ENCODE measurements at regions not wholly inside any gene's neighbourhood (a gene's known extent, or its start where the extent isn't known, plus 50 kb on each side); places are given as distances from the start of the nearest gene placed in this dataset.

DNA sequence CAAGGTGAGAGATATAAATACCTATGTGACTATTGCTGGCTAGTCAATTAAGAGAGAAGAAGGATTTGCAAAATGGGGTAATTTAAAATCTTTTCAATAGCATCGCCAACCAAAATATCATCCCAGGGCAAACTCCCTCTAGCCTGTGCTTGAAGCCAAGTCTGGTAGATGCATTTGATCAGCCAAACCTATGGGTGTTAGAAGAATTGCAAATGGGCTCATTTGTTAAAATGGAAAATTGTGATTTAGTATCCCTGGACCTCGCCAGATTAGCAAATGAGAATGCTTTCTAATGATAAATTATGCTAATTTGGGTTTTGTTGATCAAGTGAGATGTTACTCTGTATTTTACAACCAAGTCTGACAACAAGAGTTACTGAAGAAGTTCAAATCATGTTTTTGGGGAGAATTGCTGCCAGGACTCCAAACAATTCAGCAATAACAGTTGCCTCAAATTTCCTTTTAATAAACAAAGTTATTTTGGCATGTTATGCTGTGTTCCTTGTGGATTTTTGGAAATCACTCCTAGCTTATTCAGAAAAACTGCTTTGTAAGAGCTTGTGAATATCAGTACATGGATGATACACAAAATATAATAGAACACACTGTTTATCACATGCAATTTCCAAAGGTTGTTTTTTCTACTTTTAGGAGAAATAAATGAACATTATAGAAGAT lies 272.5 kb upstream of the PARD3B start:
- TF ChIP-seq ZNF544 (tag by site-specific recombination; IDR thresholded peaks at IDR 0.05) (no peak), ZNF670 (tag by site-specific recombination; IDR thresholded peaks at IDR 0.05; ENCODE audit: low read depth) (no peak), ZNF24 (tag by site-specific recombination; IDR thresholded peaks at IDR 0.05) (no peak), ZNF335 (tag by site-specific recombination; conservative IDR thresholded peaks at IDR 0.05) (no peak), ZBTB48 (tag by site-specific recombination; IDR thresholded peaks at IDR 0.05) (no peak), ZNF837 (tag by site-specific recombination; IDR thresholded peaks at IDR 0.05) (no peak), KLF1 (tag by site-specific recombination; IDR thresholded peaks at IDR 0.05) (no peak), ZNF423 (tag by site-specific recombination; IDR thresholded peaks at IDR 0.05) (no peak)
- TF ChIP-seq, protein P1, sequence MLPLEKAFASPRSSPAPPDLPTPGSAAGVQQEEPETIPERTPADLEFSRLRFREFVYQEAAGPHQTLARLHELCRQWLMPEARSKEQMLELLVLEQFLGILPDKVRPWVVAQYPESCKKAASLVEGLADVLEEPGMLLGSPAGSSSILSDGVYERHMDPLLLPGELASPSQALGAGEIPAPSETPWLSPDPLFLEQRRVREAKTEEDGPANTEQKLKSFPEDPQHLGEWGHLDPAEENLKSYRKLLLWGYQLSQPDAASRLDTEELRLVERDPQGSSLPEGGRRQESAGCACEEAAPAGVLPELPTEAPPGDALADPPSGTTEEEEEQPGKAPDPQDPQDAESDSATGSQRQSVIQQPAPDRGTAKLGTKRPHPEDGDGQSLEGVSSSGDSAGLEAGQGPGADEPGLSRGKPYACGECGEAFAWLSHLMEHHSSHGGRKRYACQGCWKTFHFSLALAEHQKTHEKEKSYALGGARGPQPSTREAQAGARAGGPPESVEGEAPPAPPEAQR (tag by site-specific recombination; IDR thresholded peaks at IDR 0.05) = no peak
- TF ChIP-seq, protein P2, sequence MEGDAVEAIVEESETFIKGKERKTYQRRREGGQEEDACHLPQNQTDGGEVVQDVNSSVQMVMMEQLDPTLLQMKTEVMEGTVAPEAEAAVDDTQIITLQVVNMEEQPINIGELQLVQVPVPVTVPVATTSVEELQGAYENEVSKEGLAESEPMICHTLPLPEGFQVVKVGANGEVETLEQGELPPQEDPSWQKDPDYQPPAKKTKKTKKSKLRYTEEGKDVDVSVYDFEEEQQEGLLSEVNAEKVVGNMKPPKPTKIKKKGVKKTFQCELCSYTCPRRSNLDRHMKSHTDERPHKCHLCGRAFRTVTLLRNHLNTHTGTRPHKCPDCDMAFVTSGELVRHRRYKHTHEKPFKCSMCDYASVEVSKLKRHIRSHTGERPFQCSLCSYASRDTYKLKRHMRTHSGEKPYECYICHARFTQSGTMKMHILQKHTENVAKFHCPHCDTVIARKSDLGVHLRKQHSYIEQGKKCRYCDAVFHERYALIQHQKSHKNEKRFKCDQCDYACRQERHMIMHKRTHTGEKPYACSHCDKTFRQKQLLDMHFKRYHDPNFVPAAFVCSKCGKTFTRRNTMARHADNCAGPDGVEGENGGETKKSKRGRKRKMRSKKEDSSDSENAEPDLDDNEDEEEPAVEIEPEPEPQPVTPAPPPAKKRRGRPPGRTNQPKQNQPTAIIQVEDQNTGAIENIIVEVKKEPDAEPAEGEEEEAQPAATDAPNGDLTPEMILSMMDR (tag by site-specific recombination; IDR thresholded peaks at IDR 0.05) = no peak

All from HEK293 (cell line).